HG03565 (cell line): ENCODE measurements at regions not wholly inside any gene's neighbourhood (a gene's known extent, or its start where the extent isn't known, plus 50 kb on each side); places are given as distances from the start of the nearest gene placed in this dataset.
"Not testable (repeated sequence)": the region's sequence is repeated elsewhere in the genome, so short reads cannot be mapped to it uniquely, and the experiment has no call there.

Experiments used
- ATAC-seq: cut with Tn5 transposase; IDR thresholded peaks from one replicate; pipeline ENCODE4 v1.9.1; 2021; ENCODE audit warnings: mild to moderate bottlenecking, moderate library complexity; ENCODE audit not compliant: unreplicated experiment

GRCh38 chrY:18393633-18394032, 152.9 kb upstream of the HSFY1 start:
- ATAC-seq, result not testable (repeated sequence)

GRCh38 chrY:18420846-18421245, 125.7 kb upstream of the HSFY1 start:
- not testable (repeated sequence) for ATAC-seq

GRCh38 chrY:18421457-18421856, 125.1 kb upstream of the HSFY1 start:
- ATAC-seq, result peak; percentile 80

- peak; percentile 56 for ATAC-seq
Observed at GRCh38 chrY:18423970-18424608, 122.4 kb upstream of the HSFY1 start.

- ATAC-seq, result not testable (repeated sequence)
Observed at GRCh38 chrY:18433540-18433939, 113.0 kb upstream of the HSFY1 start.

GRCh38 chrY:18445853-18446252, 100.7 kb upstream of the HSFY1 start:
- ATAC-seq, result peak; percentile 72

- not testable (repeated sequence) for ATAC-seq
Observed at GRCh38 chrY:18452815-18453214, 93.7 kb upstream of the HSFY1 start.

GRCh38 chrY:18459136-18459535, 87.4 kb upstream of the HSFY1 start:
- ATAC-seq, result not testable (repeated sequence)

- not testable (repeated sequence) for ATAC-seq
Observed at GRCh38 chrY:18461211-18461911, 85.2 kb upstream of the HSFY1 start.

GRCh38 chrY:18464812-18465211, 81.7 kb upstream of the HSFY1 start:
- ATAC-seq, result not testable (repeated sequence)

- ATAC-seq, result not testable (repeated sequence)
Observed at GRCh38 chrY:18466661-18467060, 79.9 kb upstream of the HSFY1 start.

- not testable (repeated sequence) for ATAC-seq
Observed at GRCh38 chrY:18483354-18483753, 63.2 kb upstream of the HSFY1 start.
